NB4 (cell line): ENCODE measurements at regions not wholly inside any gene's neighbourhood (a gene's known extent, or its start where the extent isn't known, plus 50 kb on each side); places are given as distances from the start of the nearest gene placed in this dataset.

Experiments used
- MYC ChIP-seq: IDR thresholded peaks from 2 replicates; pipeline ENCODE4 v1.6.1; 2011; ENCODE audit warnings: low read depth, low read length
- POLR2A ChIP-seq: IDR thresholded peaks from 2 replicates; pipeline ENCODE4 v1.6.1; 2011; ENCODE audit warnings: mild to moderate bottlenecking; ENCODE audit not compliant: insufficient read length; ENCODE audit errors: extremely low read depth
- TF ChIP-seq, protein P1 (sequence below): IDR thresholded peaks from one replicate; pipeline ENCODE4 v1.5.1; 2012; ENCODE audit warnings: low read depth, low read length

GRCh38 chr3:19798324-19798723, 135.7 kb downstream of the EFHB start:
- TF ChIP-seq POLR2A (no peak), MYC (no peak)
- TF ChIP-seq, protein P1, sequence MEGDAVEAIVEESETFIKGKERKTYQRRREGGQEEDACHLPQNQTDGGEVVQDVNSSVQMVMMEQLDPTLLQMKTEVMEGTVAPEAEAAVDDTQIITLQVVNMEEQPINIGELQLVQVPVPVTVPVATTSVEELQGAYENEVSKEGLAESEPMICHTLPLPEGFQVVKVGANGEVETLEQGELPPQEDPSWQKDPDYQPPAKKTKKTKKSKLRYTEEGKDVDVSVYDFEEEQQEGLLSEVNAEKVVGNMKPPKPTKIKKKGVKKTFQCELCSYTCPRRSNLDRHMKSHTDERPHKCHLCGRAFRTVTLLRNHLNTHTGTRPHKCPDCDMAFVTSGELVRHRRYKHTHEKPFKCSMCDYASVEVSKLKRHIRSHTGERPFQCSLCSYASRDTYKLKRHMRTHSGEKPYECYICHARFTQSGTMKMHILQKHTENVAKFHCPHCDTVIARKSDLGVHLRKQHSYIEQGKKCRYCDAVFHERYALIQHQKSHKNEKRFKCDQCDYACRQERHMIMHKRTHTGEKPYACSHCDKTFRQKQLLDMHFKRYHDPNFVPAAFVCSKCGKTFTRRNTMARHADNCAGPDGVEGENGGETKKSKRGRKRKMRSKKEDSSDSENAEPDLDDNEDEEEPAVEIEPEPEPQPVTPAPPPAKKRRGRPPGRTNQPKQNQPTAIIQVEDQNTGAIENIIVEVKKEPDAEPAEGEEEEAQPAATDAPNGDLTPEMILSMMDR: no peak
